Upper lobe of left lung (tissue), 6 donors: ENCODE measurements at regions not wholly inside any gene's neighbourhood (a gene's known extent, or its start where the extent isn't known, plus 50 kb on each side); places are given as distances from the start of the nearest gene placed in this dataset.

ENCODE experiments used
- ATAC-seq, 2 donors: fragments of 200-7000 bp; cut with Tn5 transposase; one replicate each; pipeline ENCODE4 v1.9.1; 2022; ENCODE audit warnings: mild to moderate bottlenecking in 2 of 2, moderate library complexity in 2 of 2; ENCODE audit not compliant: low FRiP score in 2 of 2
- DNase-seq, 2 donors: peaks; one replicate each; pipeline ENCODE4 v3.0.0-alpha.2; 2019 to 2020
- H3K27ac ChIP-seq, 4 donors: fragments of 200-600 bp; sonication (generic); one replicate each; pipeline ENCODE4 v1.5.1; 2016 to 2019
- H3K27me3 ChIP-seq, 4 donors: fragments of 200-600 bp; sonication (generic); one replicate each; pipeline ENCODE4 v1.5.1; 2017 to 2019
- H3K36me3 ChIP-seq, 4 donors: fragments of 200-600 bp; sonication (generic); one replicate each; pipeline ENCODE4 v1.5.1; 2016 to 2019
- H3K4me1 ChIP-seq, 4 donors: fragments of 200-600 bp; sonication (generic); one replicate each; pipeline ENCODE4 v1.5.1; 2018 to 2019
- H3K4me3 ChIP-seq, 4 donors: fragments of 200-600 bp; sonication (generic); one replicate each; pipeline ENCODE4 v1.5.1; 2017 to 2019; ENCODE audit warnings: mild to moderate bottlenecking in 2 of 4, moderate library complexity in 1 of 4
- H3K9me3 ChIP-seq, 4 donors: fragments of 200-600 bp; sonication (generic); one replicate each; pipeline ENCODE4 v1.5.1; 2018 to 2019
- CTCF ChIP-seq, 6 experiments: fragments of 450-650 bp in 4 of 6; fragments of 200-600 bp in 2 of 6; sonication (generic) in 2 of 6; IDR thresholded peaks; one replicate each; pipeline ENCODE4 v1.5.1; 2016 to 2019; ENCODE audit warnings: antibody characterized with exemption in 6 of 6
- EP300 ChIP-seq, 4 donors: sonication (generic); formaldehyde crosslinking; IDR thresholded peaks; one replicate each; pipeline ENCODE4 v1.5.1; 2017; ENCODE audit warnings: antibody characterized with exemption in 4 of 4, control low read depth in 2 of 4
- POLR2A ChIP-seq, 4 donors: fragments of 450-650 bp; IDR thresholded peaks; one replicate each; pipeline ENCODE4 v1.5.1; 2016 to 2017; ENCODE audit warnings: antibody characterized with exemption in 4 of 4, mild to moderate bottlenecking in 2 of 4
- POLR2AphosphoS5 ChIP-seq, 2 donors: sonication (generic); formaldehyde crosslinking; IDR thresholded peaks; one replicate each; pipeline ENCODE4 v1.5.1; 2017; ENCODE audit warnings: antibody characterized with exemption in 2 of 2
- WGBS, 2 donors: methylation state at CpG; one replicate each; pipeline ENCODE4 v1.1.5; 2017 to 2018; 5-methylcytosine and 5-hydroxymethylcytosine counted together
- donor health status: DM: no; HTN: no; CAD: no; lungs with moderate emphysema.
- donor health status: DM: no; HTN: yes; CAD: no; lungs with severe emphysema.

GRCh38 chr20:21033817-21034216, 72.3 kb downstream of the LINC00237 start:
- H3K36me3 ChIP-seq, result no peaks in the 10 kb centered on the region
- DNase-seq (no peak), ATAC-seq (no peak)
- H3K27me3 ChIP-seq, result no peaks in the 10 kb centered on the region
- H3K4me1 ChIP-seq, result no peaks in the 10 kb centered on the region
- no peaks in the 10 kb centered on the region for H3K9me3 ChIP-seq
- no peak overlapping the region for H3K4me3 ChIP-seq
- TF ChIP-seq EP300 (IDR thresholded peaks at IDR 0.05), result no peak
- no peak for TF ChIP-seq POLR2A (IDR thresholded peaks at IDR 0.05)
- 67 to 73% methylated on average over 9 of the region's 9 CpGs for WGBS, 2 donors
- H3K27ac ChIP-seq, result no peak overlapping the region

DNA sequence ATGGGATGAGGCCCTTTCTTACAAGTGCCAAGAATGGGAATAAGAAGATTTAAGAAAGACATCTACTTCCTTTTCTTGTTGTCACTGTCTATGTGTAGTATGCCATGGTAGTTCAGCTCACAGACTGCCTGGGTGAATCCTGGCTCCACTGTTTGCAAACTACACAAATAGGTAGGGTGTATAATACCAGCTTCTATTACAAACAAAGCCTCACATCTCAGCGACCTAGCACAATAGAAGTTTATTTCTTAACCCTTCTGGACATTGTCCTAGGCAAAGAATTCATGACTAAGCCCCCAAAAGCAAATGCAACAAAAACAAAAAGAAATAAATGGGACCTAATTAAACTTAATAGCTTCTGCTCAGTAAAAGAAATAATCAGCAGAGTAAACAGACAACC, 74.5 kb downstream of the LINC00237 start:
- 27 to 33% methylated on average over 1 of the region's 1 CpG for WGBS, 2 donors
- no peak overlapping the region for H3K27ac ChIP-seq
- no peak for DNase-seq
- H3K36me3 ChIP-seq, result no peaks in the 10 kb centered on the region
- no peaks in the 10 kb centered on the region for H3K9me3 ChIP-seq
- no peaks in the 10 kb centered on the region for H3K27me3 ChIP-seq
- no peak for ATAC-seq
- H3K4me1 ChIP-seq, result no peaks in the 10 kb centered on the region
- no peak overlapping the region for H3K4me3 ChIP-seq
- TF ChIP-seq EP300 (IDR thresholded peaks at IDR 0.05) (no peak), CTCF (IDR thresholded peaks at IDR 0.05) (no peak), POLR2AphosphoS5 (IDR thresholded peaks at IDR 0.05) (no peak), POLR2A (IDR thresholded peaks at IDR 0.05) (no peak)

DNA sequence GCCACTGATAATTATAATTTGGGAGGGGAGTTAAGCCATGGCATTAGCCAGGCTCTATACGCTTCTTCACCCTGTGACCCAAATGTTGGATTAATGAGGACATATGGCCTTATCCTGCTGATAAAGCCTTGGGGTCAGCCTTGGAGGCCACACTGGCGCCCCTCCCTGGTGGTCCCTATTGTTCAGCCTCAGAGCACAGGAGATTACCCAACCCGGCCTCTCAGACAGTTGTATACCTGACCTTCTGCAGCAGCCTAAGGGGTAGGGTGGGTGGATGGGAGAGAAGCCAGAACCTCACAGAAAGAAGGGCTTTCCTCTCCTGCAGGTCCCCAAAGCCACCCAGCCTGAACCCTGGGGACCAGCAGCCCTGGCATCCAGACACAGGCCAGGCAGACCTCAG, 76.8 kb downstream of the LINC00237 start:
- H3K27ac ChIP-seq, result no peak overlapping the region
- no peak overlapping the region for H3K4me3 ChIP-seq
- H3K9me3 ChIP-seq, result no peaks in the 10 kb centered on the region
- DNase-seq, result no peak
- H3K36me3 ChIP-seq, result no peaks in the 10 kb centered on the region
- H3K4me1 ChIP-seq, result no peaks in the 10 kb centered on the region
- 58 to 86% methylated on average over 3 of the region's 3 CpGs for WGBS, 2 donors
- H3K27me3 ChIP-seq, result no peaks in the 10 kb centered on the region
- TF ChIP-seq POLR2A (IDR thresholded peaks at IDR 0.05) (no peak), POLR2AphosphoS5 (IDR thresholded peaks at IDR 0.05) (no peak), EP300 (IDR thresholded peaks at IDR 0.05) (no peak), CTCF (IDR thresholded peaks at IDR 0.05) (no peak)
- peak in 1 of 2 donors; percentile 47 for ATAC-seq

DNA sequence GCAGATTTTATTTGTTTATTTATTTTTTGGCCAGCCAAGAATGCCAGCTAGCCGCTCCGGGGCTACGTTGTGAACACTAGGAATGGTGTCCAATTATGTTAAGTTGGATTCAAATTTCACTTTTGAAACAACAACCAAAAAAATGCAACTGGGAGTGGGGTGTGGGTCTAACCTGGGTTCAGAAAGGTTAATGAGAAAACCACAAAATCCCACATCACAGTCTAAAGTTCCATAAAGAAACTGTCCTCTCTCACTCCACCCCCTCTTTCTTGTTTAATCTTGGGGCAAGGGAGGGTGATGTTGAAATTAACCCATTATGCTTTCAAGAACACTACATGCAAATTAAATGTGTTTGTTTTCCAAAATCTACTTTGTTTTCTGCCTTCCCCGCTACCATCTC, 77.2 kb downstream of the LINC00237 start:
- no peak for ATAC-seq
- no peaks in the 10 kb centered on the region for H3K36me3 ChIP-seq
- no peaks in the 10 kb centered on the region for H3K9me3 ChIP-seq
- no peaks in the 10 kb centered on the region for H3K4me1 ChIP-seq
- H3K4me3 ChIP-seq, result no peak overlapping the region
- no peaks in the 10 kb centered on the region for H3K27me3 ChIP-seq
- no peak for DNase-seq
- no peak overlapping the region for H3K27ac ChIP-seq
- no peak for TF ChIP-seq POLR2A (IDR thresholded peaks at IDR 0.05)
- no peak for TF ChIP-seq EP300 (IDR thresholded peaks at IDR 0.05)
- no peak for TF ChIP-seq CTCF (IDR thresholded peaks at IDR 0.05)
- TF ChIP-seq POLR2AphosphoS5 (IDR thresholded peaks at IDR 0.05), result no peak
- 47 to 61% methylated on average over 4 of the region's 4 CpGs for WGBS, 2 donors

GRCh38 chr20:21028436-21028835, 77.7 kb downstream of the LINC00237 start:
- Histone ChIP-seq H3K27ac (no peak overlapping the region), H3K36me3 (no peaks in the 10 kb centered on the region), H3K27me3 (no peaks in the 10 kb centered on the region), H3K4me3 (no peak overlapping the region), H3K4me1 (no peaks in the 10 kb centered on the region), H3K9me3 (no peaks in the 10 kb centered on the region)
- TF ChIP-seq POLR2AphosphoS5 (IDR thresholded peaks at IDR 0.05) (no peak), POLR2A (IDR thresholded peaks at IDR 0.05) (no peak), EP300 (IDR thresholded peaks at IDR 0.05) (no peak), CTCF (IDR thresholded peaks at IDR 0.05) (no peak)
- ATAC-seq, result no peak
- WGBS, 2 donors, result 18 to 22% methylated on average over 3 of the region's 3 CpGs
- no peak for DNase-seq
